SK-N-SH (cell line): ENCODE measurements at regions not wholly inside any gene's neighbourhood (a gene's known extent, or its start where the extent isn't known, plus 50 kb on each side); places are given as distances from the start of the nearest gene placed in this dataset.

ENCODE experiments used
- CHD2 ChIP-seq: fragments of 150-350 bp; IDR thresholded peaks from 2 replicates; pipeline ENCODE4 v1.6.1; 2018; ENCODE audit warnings: low read length; ENCODE audit not compliant: partially characterized antibody
- EP300 ChIP-seq, 2 experiments: IDR thresholded peaks; 2 replicates each; pipeline versions ENCODE4 v1.4.0 to v1.6.1; 2012; ENCODE audit warnings: borderline replicate concordance in 1 of 2, low read depth in 1 of 2, low read length in 1 of 2
- GABPA ChIP-seq: IDR thresholded peaks from 2 replicates; pipeline ENCODE4 v1.4.0; 2012; ENCODE audit warnings: low read depth, mild to moderate bottlenecking
- POLR2AphosphoS5 ChIP-seq: IDR thresholded peaks from 2 replicates; pipeline ENCODE4 v1.6.1; 2012; ENCODE audit warnings: low read depth, low read length
- TEAD4 ChIP-seq: IDR thresholded peaks from 2 replicates; pipeline ENCODE4 v1.4.0; 2012; ENCODE audit warnings: mild to moderate bottlenecking, borderline replicate concordance; ENCODE audit not compliant: insufficient read depth
- YY1 ChIP-seq: IDR thresholded peaks from 2 replicates; pipeline ENCODE4 v1.4.0; 2012; ENCODE audit warnings: low read depth, mild to moderate bottlenecking
- TF ChIP-seq, protein P1 (sequence below): fragments of 200-600 bp; sonication (generic); IDR thresholded peaks from 2 replicates; pipeline ENCODE4 v1.6.1; 2017; ENCODE audit warnings: antibody characterized with exemption, mild to moderate bottlenecking, moderate library complexity
- TF ChIP-seq, protein P2 (sequence below): IDR thresholded peaks from 2 replicates; pipeline ENCODE4 v1.4.0; 2012; ENCODE audit warnings: low read depth, borderline replicate concordance
- TF ChIP-seq, protein P3 (sequence below): IDR thresholded peaks from 2 replicates; pipeline ENCODE4 v1.6.1; 2012; ENCODE audit warnings: mild to moderate bottlenecking, low read depth, low read length, moderate library complexity

DNA sequence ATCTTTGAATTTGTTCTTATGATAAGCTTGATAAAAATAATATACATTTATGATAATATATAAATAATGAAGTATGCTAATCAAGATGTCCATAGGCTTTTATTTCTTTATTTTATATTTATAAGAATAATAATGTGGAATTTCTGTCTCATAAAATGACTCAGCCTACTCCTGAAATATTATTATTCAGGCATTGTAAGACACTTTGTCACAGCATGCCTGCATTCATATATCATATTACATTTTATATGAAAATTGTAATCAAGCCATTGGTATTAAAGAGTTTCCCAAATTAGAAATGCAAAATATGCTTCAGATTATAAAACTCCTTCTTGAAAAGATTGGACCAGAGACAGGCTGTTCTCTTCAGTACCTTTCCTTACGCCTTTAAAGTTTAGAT is 1303.7 kb upstream of the CADM2 start:
- TF ChIP-seq, protein P1, sequence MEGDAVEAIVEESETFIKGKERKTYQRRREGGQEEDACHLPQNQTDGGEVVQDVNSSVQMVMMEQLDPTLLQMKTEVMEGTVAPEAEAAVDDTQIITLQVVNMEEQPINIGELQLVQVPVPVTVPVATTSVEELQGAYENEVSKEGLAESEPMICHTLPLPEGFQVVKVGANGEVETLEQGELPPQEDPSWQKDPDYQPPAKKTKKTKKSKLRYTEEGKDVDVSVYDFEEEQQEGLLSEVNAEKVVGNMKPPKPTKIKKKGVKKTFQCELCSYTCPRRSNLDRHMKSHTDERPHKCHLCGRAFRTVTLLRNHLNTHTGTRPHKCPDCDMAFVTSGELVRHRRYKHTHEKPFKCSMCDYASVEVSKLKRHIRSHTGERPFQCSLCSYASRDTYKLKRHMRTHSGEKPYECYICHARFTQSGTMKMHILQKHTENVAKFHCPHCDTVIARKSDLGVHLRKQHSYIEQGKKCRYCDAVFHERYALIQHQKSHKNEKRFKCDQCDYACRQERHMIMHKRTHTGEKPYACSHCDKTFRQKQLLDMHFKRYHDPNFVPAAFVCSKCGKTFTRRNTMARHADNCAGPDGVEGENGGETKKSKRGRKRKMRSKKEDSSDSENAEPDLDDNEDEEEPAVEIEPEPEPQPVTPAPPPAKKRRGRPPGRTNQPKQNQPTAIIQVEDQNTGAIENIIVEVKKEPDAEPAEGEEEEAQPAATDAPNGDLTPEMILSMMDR: no peak
- TF ChIP-seq TEAD4 (no peak), CHD2 (no peak), EP300 (IDR thresholded peaks at IDR 0.05; ENCODE audit: borderline replicate concordance in 1 of 2, low read depth in 1 of 2, low read length in 1 of 2) (no peak), POLR2AphosphoS5 (no peak), GABPA (no peak), YY1 (no peak)
- TF ChIP-seq, protein P2, sequence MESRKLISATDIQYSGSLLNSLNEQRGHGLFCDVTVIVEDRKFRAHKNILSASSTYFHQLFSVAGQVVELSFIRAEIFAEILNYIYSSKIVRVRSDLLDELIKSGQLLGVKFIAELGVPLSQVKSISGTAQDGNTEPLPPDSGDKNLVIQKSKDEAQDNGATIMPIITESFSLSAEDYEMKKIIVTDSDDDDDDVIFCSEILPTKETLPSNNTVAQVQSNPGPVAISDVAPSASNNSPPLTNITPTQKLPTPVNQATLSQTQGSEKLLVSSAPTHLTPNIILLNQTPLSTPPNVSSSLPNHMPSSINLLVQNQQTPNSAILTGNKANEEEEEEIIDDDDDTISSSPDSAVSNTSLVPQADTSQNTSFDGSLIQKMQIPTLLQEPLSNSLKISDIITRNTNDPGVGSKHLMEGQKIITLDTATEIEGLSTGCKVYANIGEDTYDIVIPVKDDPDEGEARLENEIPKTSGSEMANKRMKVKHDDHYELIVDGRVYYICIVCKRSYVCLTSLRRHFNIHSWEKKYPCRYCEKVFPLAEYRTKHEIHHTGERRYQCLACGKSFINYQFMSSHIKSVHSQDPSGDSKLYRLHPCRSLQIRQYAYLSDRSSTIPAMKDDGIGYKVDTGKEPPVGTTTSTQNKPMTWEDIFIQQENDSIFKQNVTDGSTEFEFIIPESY: no peak
- TF ChIP-seq, protein P3, sequence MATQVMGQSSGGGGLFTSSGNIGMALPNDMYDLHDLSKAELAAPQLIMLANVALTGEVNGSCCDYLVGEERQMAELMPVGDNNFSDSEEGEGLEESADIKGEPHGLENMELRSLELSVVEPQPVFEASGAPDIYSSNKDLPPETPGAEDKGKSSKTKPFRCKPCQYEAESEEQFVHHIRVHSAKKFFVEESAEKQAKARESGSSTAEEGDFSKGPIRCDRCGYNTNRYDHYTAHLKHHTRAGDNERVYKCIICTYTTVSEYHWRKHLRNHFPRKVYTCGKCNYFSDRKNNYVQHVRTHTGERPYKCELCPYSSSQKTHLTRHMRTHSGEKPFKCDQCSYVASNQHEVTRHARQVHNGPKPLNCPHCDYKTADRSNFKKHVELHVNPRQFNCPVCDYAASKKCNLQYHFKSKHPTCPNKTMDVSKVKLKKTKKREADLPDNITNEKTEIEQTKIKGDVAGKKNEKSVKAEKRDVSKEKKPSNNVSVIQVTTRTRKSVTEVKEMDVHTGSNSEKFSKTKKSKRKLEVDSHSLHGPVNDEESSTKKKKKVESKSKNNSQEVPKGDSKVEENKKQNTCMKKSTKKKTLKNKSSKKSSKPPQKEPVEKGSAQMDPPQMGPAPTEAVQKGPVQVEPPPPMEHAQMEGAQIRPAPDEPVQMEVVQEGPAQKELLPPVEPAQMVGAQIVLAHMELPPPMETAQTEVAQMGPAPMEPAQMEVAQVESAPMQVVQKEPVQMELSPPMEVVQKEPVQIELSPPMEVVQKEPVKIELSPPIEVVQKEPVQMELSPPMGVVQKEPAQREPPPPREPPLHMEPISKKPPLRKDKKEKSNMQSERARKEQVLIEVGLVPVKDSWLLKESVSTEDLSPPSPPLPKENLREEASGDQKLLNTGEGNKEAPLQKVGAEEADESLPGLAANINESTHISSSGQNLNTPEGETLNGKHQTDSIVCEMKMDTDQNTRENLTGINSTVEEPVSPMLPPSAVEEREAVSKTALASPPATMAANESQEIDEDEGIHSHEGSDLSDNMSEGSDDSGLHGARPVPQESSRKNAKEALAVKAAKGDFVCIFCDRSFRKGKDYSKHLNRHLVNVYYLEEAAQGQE: no peak
